T-helper 2 cell treated with Interferon-gamma antibody and Interleukin-4, amounts not matched to agents 100 ng/mL and 5 ng/mL, for 36 hours (primary cell): ENCODE measurements at regions not wholly inside any gene's neighbourhood (a gene's known extent, or its start where the extent isn't known, plus 50 kb on each side); places are given as distances from the start of the nearest gene placed in this dataset.
"Not testable (repeated sequence)": the region's sequence is repeated elsewhere in the genome, so short reads cannot be mapped to it uniquely, and the experiment has no call there.

Source experiments
- intact Hi-C: fragments of 100-400 bp; cut with micrococcal nuclease; formaldehyde crosslinking; loops from one replicate; pipeline ENCODE4 v1.15.1; 2023

- intact Hi-C loops = no loop called here
These were observed 244.5 kb upstream of the REG3G start for GRCh38 chr2:78780864-78781583.

DNA sequence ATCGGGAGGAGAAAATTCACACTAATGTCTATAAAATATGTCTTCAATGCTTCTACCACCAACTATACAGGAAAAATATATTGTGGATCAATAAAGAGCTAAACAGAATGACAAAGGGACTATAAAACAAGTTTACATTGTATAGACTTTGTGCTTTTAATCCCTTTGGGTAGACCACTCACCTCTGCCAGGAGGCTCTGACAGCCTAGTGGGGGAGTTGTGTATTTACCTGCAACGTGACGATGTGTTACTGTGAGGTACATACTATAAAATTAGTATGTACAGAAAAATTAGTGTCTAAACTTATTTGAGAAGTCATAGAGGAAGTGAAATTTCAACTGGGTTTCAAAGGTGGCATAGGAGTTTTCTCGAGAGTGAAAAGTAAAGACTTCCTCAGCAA is 243.3 kb upstream of the REG3G start:
- intact Hi-C loops = no loop called here

DNA sequence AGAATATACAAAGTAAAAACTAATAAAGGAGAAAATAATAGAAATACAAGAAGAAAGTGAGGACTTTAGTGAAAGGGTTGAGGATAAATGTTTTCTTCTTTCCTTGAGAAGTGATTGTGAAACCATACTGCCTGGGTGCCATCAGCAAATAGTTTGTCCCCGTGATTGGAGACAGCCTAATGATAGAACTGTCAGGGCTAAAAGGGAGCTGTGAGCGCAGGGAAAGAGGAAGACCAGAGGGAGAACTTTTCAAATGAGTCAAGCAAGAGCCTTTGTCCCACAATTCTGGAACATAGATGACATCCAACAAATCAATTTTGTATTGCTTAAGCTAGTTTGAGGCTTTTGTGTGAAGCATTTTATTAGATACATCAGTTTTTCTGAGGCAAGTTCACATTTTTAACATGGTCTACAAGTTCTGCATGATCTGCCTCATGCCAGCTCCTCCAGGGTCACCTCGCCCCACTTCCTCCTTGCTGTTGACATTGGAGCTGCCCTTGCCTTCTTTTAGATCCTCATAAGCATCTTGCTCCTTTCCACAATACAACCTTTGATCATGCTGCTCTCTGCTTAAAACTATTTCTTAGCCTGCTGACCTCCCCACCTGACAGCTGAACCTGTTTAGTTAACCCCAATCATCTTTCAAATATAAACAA is 213.4 kb upstream of the REG3G start:
- intact Hi-C loops = no loop called here

- intact Hi-C loops = no loop called here
These were observed 211.0 kb upstream of the REG3G start for GRCh38 chr2:78814331-78814986.

- intact Hi-C loops = no loop called here
These were observed 208.1 kb upstream of the REG3G start for GRCh38 chr2:78817430-78817829.

DNA sequence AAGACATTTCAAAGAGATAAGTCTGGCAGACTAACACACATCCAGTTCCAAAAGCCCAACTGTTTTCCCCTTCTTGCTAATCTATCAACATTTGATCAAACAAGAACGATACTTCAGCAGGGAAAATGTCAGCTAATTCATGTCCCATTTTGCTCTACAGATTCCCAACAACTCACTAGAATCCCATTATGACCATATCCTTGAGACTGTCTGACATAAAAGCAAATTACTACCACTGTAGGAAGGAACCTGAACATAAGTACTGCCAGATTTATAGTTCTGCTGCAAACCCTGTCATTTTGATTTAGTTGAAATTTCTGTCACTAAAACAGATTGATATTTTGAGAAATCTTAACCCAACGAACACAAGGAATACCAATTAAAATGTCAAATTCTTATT is 193.0 kb upstream of the REG3G start:
- intact Hi-C loops = no loop called here

- intact Hi-C loops = no loop called here
These were observed 186.2 kb upstream of the REG3G start for GRCh38 chr2:78839259-78839658.

DNA sequence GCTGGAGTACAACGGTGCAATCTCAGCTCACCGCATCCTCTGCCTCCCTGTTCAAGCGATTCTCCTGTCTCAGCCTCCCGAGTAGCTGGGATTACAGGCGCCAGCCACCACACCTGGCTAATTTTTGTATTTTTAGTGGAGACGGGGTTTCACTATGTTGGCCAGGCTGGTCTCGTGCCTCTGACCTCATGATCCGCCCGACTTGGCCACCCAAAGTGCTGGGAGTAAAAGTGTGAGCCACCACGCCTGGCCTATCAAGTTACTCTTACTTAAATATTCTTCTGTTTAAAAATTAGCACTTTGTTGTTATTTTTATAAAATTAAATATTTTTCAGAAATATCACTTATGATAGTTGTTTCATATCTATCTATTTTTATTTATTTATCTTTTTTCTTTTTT is 185.2 kb upstream of the REG3G start:
- intact Hi-C loops = not testable (repeated sequence)

DNA sequence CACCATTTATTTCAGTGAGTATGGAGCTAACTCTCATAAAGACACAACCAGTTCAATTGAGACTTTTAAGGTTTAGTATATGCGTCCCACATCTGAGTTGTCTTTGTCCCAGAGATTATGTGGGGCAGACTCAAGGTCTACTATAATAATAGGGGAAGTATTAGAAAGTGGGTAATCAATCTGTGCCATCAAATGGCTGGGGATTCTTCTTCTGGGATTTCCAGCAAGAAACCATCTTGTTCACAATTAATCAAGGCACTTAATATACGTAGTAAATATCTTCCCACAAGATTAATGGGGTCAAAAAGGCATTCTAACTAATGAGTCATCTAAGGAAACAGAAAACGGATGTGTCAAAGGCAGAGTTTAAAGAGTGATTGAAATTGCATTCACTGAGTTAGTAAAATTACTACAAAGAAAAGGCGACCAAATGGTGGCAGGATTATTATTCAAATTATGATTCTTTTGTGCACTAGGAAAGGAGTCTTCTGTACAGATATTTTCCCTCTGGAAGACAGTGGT is 179.8 kb upstream of the REG3G start:
- intact Hi-C loops = no loop called here

DNA sequence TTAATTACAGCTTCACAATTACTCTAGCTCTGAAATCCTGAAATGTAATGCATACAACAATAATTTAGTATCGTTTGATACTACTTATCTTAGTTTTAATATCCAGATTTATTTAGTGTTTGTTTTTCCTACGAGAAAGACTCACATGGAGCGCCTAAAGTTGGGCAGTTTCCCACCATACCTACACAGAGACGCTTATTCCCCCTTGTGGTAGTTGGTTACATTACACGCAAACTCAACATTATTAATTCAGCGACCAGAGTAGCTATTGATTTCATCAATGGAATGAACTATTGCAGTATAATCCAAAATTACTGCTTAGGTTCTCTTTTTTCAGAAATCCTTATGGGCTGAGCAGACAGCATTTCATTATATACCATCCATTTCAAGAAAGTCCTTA is 164.0 kb upstream of the REG3G start:
- intact Hi-C loops = no loop called here

GRCh38 chr2:78864205-78864604 is 161.3 kb upstream of the REG3G start:
- intact Hi-C loops = no loop called here

DNA sequence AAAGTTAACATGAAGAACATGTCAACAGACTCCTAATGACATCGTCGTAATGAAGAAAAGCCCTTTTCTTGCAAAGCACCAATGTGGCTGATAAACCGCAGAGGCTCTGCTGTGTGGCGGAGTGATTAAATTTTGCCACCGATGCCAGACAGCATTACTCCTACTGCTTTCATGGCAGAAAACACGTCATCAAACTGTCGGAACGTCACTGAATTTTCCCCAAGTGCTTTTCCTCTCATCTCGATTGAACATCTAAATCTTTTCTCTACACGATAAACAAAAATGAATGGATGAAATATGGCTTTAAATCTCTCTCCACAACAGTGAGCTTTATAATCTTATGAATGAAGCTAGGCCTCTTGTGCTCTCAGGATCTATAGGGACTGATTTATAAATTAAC is 159.8 kb upstream of the REG3G start:
- intact Hi-C loops = no loop called here

DNA sequence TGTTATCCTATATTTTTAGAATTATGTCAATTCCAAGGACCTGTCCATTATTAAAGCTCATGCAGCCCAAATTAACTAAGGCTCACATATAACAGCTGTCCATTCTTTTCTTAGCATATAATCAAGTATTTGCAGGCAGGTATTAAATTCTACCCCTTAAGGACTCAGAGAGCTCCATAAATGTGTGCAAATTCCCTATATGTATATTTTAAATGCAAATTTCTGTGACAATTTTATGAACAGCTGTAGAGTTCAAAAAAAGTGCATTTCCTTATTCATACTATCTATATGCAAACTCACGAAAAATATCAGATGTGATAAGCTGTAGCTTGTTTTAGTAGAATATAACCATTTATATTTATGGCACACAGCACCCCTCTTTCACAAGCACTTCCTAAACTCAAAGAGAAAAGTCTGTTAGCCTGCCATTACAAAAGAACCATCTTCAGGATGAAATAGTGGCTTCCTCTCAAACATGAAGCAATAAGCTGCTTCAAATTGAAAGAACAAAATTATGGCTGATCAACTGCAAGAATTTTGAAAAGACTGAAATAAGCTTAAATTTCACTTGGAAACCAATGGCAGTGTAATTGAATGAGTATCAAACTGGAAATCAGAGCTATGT is 155.0 kb upstream of the REG3G start:
- intact Hi-C loops = no loop called here

DNA sequence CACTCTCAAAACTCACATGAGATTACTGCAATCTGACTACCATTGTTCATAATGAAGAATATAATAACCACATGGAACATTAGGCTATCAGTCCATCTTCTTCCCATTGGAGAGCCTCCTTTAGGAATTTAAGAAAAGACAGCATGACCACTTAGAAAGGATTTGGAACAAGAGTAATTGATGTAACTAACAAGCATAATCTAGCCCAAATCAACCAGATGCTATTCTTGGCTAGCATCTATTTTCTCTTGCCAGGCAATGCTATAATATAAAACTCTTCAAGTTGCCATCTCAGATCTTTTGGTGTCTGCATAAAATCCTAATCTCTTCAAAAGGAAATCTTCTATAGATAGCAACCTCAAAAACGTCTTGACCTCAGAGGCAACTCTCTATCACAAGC is 152.0 kb upstream of the REG3G start:
- intact Hi-C loops = no loop called here

GRCh38 chr2:78876316-78876688 is 149.2 kb upstream of the REG3G start:
- intact Hi-C loops = no loop called here

DNA sequence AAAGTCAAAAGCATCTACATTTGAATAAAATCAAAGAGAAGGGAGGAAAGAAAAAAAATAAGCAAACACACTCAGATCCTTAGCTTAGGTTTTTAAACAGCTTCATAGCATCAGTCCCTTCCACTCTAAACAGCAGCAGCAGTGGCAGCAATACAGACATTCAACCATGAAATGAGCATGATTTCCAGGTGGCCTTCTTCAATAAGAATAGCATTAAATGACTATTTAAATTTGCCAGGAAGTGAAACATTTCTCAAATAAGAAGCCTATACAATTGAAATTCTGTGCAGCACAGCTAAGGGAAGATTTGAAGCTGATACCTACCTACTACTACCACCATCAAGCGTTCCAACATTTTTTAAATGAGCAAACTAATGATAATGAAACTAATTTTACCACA is 138.1 kb upstream of the REG3G start:
- intact Hi-C loops = no loop called here

GRCh38 chr2:78890935-78891334 is 134.6 kb upstream of the REG3G start:
- intact Hi-C loops = no loop called here

GRCh38 chr2:78892295-78892694 is 133.2 kb upstream of the REG3G start:
- intact Hi-C loops = no loop called here

- intact Hi-C loops = no loop called here
These were observed 130.5 kb upstream of the REG3G start for GRCh38 chr2:78895022-78895421.

DNA sequence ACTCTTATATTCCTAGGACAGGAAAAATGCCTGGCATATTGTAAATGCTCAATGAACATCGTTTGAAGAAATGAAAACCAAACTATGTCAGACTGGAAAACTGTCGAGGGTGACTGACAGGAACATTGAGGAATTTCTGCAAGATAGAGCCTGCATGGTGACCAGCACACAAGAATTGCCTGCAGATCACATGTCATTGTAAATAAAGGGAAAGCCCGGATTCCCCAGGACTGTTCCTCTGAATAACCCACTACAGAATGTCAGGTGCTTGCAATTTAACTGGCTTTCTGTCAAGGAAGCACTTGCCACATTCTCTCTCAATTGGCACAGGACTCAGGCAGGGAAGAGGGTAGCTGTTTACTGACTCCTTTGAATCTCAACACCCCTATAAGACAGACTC is 129.0 kb upstream of the REG3G start:
- intact Hi-C loops = no loop called here

- intact Hi-C loops = no loop called here
These were observed 118.4 kb upstream of the REG3G start for GRCh38 chr2:78907089-78907488.

- intact Hi-C loops = no loop called here
These were observed 116.5 kb upstream of the REG3G start for GRCh38 chr2:78908973-78909372.
